Spinal cord (tissue), 9 donors: ENCODE measurements at regions not wholly inside any gene's neighbourhood (a gene's known extent, or its start where the extent isn't known, plus 50 kb on each side); places are given as distances from the start of the nearest gene placed in this dataset.
"Not testable (repeated sequence)": the region's sequence is repeated elsewhere in the genome, so short reads cannot be mapped to it uniquely, and the experiment has no call there.

Source experiments
- DNase-seq, 6 donors: peaks; one replicate each; pipeline versions ENCODE4 v3.0.0 to v3.0.0-alpha.2; 2013 to 2015; ENCODE audit warnings: low spot score in 6 of 6, low read depth in 4 of 6
- H3K27ac ChIP-seq: one replicate; pipeline ENCODE4 v1.5.1; 2013; ENCODE audit warnings: low read depth, low read length, control low read depth
- H3K27me3 ChIP-seq: one replicate; pipeline ENCODE4 v1.6.1; 2013; ENCODE audit warnings: low read length; ENCODE audit not compliant: control insufficient read depth, insufficient read depth
- H3K36me3 ChIP-seq: one replicate; pipeline ENCODE4 v1.6.1; 2013; ENCODE audit warnings: low read length; ENCODE audit not compliant: control insufficient read depth, insufficient read depth
- H3K4me1 ChIP-seq: one replicate; pipeline ENCODE4 v1.6.1; 2013; ENCODE audit warnings: low read length; ENCODE audit not compliant: control insufficient read depth, insufficient read depth
- H3K4me3 ChIP-seq: one replicate; pipeline ENCODE4 v1.5.1; 2013; ENCODE audit warnings: low read depth, low read length, control low read depth
- H3K9me3 ChIP-seq: one replicate; pipeline ENCODE4 v1.6.1; 2013; ENCODE audit warnings: low read length; ENCODE audit not compliant: control insufficient read depth, insufficient read depth
- WGBS: methylation state at CpG from one replicate; pipeline ENCODE4 v1.1.5; 2013; ENCODE audit warnings: missing lambda C conversion rate; ENCODE audit not compliant: insufficient coverage; 5-methylcytosine and 5-hydroxymethylcytosine counted together
- donor health status: healthy.

GRCh38 chr10:78212060-78212785 lies 178.6 kb downstream of the RPS24 start:
- Histone ChIP-seq H3K36me3 (peaks cover 5% of the 10 kb centered on the region), H3K27me3 (no peaks in the 10 kb centered on the region), H3K9me3 (no peaks in the 10 kb centered on the region), H3K27ac (no peak overlapping the region), H3K4me3 (no peak overlapping the region), H3K4me1 (peaks cover 55% of the 10 kb centered on the region)
- 79% methylated on average over 5 of the region's 10 CpGs for WGBS
- DNase-seq: peak in 2 of 6 donors; percentile 42 to 45

- Histone ChIP-seq H3K9me3 (no peaks in the 10 kb centered on the region), H3K27ac (no peak overlapping the region), H3K27me3 (no peaks in the 10 kb centered on the region), H3K4me1 (peaks cover 60% of the 10 kb centered on the region), H3K36me3 (peaks cover 5% of the 10 kb centered on the region), H3K4me3 (no peak overlapping the region)
- DNase-seq: no peak
- WGBS: 96% methylated on average over 7 of the region's 7 CpGs
These were observed 179.1 kb downstream of the RPS24 start for GRCh38 chr10:78212786-78213175.

GRCh38 chr10:78214955-78215354 lies 181.3 kb downstream of the RPS24 start:
- no peak overlapping the region for H3K4me3 ChIP-seq
- H3K27ac ChIP-seq: peak overlapping the region; percentile 57
- no peaks in the 10 kb centered on the region for H3K9me3 ChIP-seq
- WGBS: 70% methylated on average over 3 of the region's 4 CpGs
- peaks cover 3% of the 10 kb centered on the region for H3K27me3 ChIP-seq
- H3K4me1 ChIP-seq: peaks cover 66% of the 10 kb centered on the region
- no peak for DNase-seq
- H3K36me3 ChIP-seq: peaks cover 5% of the 10 kb centered on the region

- DNase-seq: peak in 4 of 6 donors; percentile 47 to 93 (median 74)
- Histone ChIP-seq H3K4me3 (no peak overlapping the region), H3K4me1 (peaks cover 59% of the 10 kb centered on the region), H3K27me3 (peaks cover 3% of the 10 kb centered on the region), H3K36me3 (peaks cover 5% of the 10 kb centered on the region), H3K9me3 (no peaks in the 10 kb centered on the region), H3K27ac (peak overlapping the region; percentile 57)
- WGBS: 18% methylated on average over 12 of the region's 12 CpGs
These were observed 182.0 kb downstream of the RPS24 start for GRCh38 chr10:78215645-78216044.

- H3K36me3 ChIP-seq: peaks cover 5% of the 10 kb centered on the region
- peaks cover 45% of the 10 kb centered on the region for H3K4me1 ChIP-seq
- WGBS: 54% methylated on average over 6 of the region's 6 CpGs
- no peaks in the 10 kb centered on the region for H3K9me3 ChIP-seq
- H3K4me3 ChIP-seq: no peak overlapping the region
- peaks cover 3% of the 10 kb centered on the region for H3K27me3 ChIP-seq
- H3K27ac ChIP-seq: no peak overlapping the region
- DNase-seq: no peak
These were observed 183.7 kb downstream of the RPS24 start for GRCh38 chr10:78217336-78217735.

GRCh38 chr10:78218798-78219490 lies 185.3 kb downstream of the RPS24 start:
- peaks cover 3% of the 10 kb centered on the region for H3K36me3 ChIP-seq
- H3K27me3 ChIP-seq: peaks cover 3% of the 10 kb centered on the region
- H3K9me3 ChIP-seq: no peaks in the 10 kb centered on the region
- H3K4me3 ChIP-seq: no peak overlapping the region
- peaks cover 36% of the 10 kb centered on the region for H3K4me1 ChIP-seq
- no peak overlapping the region for H3K27ac ChIP-seq
- WGBS: 39% methylated on average over 12 of the region's 15 CpGs
- peak in 2 of 6 donors; percentile 50 to 90 for DNase-seq

- H3K36me3 ChIP-seq, H3K9me3 ChIP-seq, H3K27me3 ChIP-seq, H3K4me3 ChIP-seq, DNase-seq, H3K27ac ChIP-seq: not testable (repeated sequence)
- H3K4me1 ChIP-seq: peaks cover 36% of the 10 kb centered on the region
- WGBS: 97% methylated on average over 3 of the region's 4 CpGs
These were observed 185.9 kb downstream of the RPS24 start for GRCh38 chr10:78219568-78219967.

- Histone ChIP-seq H3K4me3 (no peak overlapping the region), H3K27me3 (peaks cover 3% of the 10 kb centered on the region), H3K9me3 (no peaks in the 10 kb centered on the region), H3K36me3 (no peaks in the 10 kb centered on the region), H3K4me1 (peaks cover 25% of the 10 kb centered on the region), H3K27ac (no peak overlapping the region)
- WGBS: 94% methylated on average over 2 of the region's 2 CpGs
- DNase-seq: no peak
These were observed 187.1 kb downstream of the RPS24 start for GRCh38 chr10:78220781-78221180.

GRCh38 chr10:78222096-78222790 lies 188.6 kb downstream of the RPS24 start:
- H3K4me3 ChIP-seq: no peak overlapping the region
- peaks cover 3% of the 10 kb centered on the region for H3K27me3 ChIP-seq
- no peaks in the 10 kb centered on the region for H3K9me3 ChIP-seq
- peaks cover 17% of the 10 kb centered on the region for H3K4me1 ChIP-seq
- H3K27ac ChIP-seq: no peak overlapping the region
- 83% methylated on average over 10 of the region's 11 CpGs for WGBS
- no peak for DNase-seq
- no peaks in the 10 kb centered on the region for H3K36me3 ChIP-seq
